DMS 273 (cell line): ENCODE measurements at regions not wholly inside any gene's neighbourhood (a gene's known extent, or its start where the extent isn't known, plus 50 kb on each side); places are given as distances from the start of the nearest gene placed in this dataset.

ENCODE experiments used
- DNase-seq: peaks from one replicate; lab custom pipeline; 2025; ENCODE audit not compliant: unreplicated experiment; lab: John Stamatoyannopoulos, UW

DNA sequence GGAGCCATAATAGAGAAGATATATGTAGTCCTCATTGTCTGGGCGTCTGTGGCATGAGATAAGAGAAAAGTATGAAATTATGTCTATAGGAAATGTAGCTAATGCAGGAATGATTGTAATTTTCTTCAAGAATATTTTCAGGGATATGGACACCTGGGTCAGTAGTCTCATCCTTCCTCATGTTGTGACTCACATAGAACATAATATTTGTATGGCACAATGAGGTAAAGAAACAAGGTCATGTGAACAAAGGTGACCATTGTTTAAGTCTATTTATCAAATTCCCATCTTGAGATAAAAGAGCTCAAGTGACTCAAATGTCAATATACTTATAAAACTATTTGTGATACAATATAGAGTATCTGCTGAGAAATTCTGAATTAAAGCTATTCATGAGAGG, 345.5 kb upstream of the ROBO1 start:
- no peak for DNase-seq

DNA sequence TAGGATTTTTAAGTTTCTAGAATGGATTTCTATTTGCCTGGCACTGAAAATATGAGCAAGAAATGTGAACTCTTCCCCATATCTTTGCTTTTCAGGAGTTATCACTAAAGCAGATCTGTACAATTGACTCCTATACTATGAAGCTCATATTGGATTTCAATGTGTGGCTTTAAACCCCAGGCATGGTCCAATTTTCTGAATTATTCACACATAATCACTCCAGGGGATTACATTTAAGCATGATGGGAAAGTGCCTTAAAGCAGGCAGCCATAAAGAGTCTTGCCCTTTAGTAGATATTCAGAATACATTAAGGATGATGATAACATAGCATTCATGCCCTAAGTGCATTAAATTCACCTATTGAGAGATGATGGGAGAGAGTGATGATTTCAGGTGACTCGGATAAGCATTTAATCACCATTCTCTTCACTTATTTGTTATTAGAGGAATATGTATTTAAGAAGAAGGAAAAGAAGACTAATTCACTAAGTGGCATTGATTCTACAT, 331.8 kb upstream of the ROBO1 start:
- no peak for DNase-seq

- no peak for DNase-seq
Measured at GRCh38 chr3:80097674-80098073, 329.9 kb upstream of the ROBO1 start.

DNA sequence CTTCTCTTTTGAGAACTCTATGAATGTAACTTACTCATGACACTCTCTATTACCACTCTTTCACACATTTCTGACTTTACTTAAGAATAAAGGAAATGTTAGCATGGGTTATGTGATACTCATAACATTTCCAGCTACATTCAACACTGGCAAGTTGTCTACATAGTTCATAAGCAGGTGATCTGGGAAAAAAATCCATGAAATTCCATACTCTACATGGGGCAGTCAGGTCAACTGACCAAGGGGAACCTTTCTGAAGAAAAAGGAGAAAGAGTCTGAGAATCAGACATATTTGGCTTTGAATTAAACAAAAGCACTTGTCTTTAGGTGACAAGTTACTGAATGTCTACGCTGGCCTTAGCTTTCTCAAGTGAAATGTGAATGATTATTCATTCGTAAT, 329.1 kb upstream of the ROBO1 start:
- DNase-seq: no peak

DNA sequence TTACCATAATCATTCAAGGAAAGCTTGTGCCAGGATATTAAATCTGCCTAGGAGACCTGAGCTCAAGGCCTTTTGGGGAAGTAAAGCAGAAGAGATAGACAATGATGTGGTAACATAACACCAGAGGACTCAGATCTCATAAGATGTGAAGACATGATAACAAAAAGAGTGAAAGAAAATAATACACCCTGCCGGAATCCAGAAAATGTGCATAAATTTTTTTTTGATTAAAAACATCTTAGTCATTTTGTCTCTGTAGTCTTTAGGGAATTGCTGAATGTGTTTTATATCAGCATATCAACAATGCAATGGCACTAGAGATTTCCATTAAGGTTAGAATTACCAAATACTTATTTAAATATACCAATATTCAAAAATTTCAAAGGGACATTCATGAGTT, 326.8 kb upstream of the ROBO1 start:
- DNase-seq: no peak

DNA sequence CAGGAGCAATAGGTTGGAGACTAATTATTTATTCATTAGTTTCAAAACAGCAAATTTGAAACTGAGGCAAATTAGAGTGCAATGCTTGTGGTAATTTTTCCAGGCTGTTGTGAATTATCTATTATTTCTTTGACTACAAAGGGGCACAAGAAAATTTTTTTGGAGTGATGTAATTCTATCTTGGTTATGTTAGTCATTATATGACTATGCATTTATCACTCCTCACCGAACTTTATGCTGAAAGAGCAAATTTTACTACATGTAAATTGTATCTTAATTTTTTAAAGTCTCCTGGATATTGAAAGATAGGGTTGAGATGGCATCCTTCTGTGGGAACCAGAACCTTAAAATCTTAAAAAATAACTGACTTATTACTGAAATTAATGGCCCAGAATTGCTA, 320.0 kb upstream of the ROBO1 start:
- no peak for DNase-seq

- no peak for DNase-seq
Measured at GRCh38 chr3:80086426-80086825, 318.6 kb upstream of the ROBO1 start.

GRCh38 chr3:80079886-80080285, 312.1 kb upstream of the ROBO1 start:
- DNase-seq: no peak

DNA sequence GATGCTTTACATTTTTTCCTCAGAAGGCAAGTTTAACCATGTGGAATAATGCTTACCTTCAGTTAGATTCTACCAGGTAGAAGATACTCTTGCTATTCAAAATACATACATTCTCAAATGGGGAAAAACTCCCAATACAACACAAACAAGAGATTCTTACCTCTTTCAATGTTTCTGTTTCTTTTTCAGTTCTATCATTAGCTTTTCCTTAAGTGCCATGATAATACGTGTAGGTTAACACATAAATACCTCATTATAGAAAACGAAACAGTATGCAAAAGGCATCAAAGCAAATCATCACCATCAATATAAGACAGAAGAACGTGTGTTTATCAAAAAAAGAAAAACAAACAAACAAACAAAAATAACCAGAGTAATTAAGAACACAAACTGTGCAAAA, 300.7 kb upstream of the ROBO1 start:
- no peak for DNase-seq

- no peak for DNase-seq
Measured at GRCh38 chr3:80063535-80063934, 295.7 kb upstream of the ROBO1 start.

- no peak for DNase-seq
Measured at GRCh38 chr3:80060664-80061063, 292.9 kb upstream of the ROBO1 start.

GRCh38 chr3:80055306-80055705, 287.5 kb upstream of the ROBO1 start:
- no peak for DNase-seq

DNA sequence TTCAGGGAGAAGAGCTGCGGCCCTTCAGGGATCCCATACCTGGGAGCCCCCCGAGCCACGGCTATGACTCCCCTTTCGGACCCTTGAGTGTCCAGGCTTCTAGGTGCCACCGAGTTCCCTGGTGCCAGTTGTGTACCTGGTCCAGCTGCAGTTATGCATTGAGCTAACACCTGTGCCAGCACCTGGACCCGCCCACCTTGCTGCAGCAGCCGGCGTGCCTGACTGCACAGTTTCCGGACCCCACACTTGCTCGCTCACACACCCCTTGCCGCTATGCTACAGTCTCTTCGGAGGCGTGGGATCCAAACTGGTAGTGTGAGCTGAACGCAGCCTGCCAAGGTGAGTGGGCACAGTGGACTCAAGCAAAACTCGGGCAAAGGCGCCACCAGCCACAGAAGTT, 284.5 kb upstream of the ROBO1 start:
- no peak for DNase-seq

- DNase-seq: no peak
Measured at GRCh38 chr3:80051602-80051962, 283.8 kb upstream of the ROBO1 start.

DNA sequence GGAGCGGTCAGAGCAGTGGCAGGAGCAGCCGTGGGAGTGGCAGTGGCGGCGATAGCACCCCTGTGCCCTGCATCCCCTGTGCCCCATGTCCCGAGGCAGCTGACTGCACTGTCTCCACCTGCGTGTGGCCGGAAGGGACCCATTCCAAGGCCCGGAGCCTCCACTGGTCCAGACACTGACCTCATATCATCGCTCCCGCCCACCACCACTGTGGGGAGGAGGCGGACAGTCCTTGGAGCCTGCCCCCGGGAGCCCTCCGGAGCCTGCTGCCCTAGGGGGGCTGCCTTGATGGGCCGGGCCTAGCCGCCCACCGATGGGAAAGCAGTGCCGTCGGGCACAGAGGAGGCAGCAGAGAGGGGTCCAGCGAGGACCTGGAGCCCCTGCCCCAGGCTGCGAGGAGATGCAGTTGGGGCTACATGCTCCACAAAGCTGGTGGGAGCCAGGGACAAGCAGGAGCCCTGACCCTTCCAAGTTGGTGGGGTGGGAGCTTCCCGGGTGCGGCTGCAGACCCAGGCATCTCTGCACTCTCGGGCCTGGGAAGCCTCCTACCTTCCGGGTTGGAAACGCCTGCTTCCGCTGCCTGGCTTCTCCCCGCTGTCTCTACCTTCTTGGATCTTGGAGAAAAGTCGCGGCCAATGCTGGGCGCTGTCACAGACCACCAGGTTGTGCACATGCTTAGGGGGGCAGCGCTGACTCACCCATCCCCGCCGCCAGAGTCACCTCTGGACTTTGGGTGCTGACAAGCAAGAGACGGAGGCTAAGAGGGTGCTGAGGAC, 283.2 kb upstream of the ROBO1 start:
- DNase-seq: no peak

GRCh38 chr3:80043226-80043625, 275.4 kb upstream of the ROBO1 start:
- no peak for DNase-seq

GRCh38 chr3:80040067-80040466, 272.3 kb upstream of the ROBO1 start:
- no peak for DNase-seq

DNA sequence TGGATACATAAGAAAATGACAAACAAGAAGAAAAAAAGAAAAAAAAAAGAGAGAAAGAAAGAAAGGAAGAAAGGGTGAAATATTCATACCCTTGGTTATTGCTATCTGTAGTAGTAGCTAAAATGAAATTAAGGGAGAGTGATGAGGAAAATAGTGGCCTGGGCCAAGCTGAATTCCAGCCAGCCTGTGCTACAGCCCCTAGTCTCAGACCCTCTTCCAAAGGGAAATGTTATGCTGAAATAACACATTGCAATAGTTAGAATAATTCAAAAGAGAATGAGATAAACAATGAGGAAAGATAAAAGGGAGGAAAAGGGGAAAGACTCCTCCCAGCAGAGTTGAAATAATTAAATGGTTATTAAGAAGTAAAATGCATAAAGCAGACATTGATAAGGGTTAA, 268.4 kb upstream of the ROBO1 start:
- DNase-seq: no peak

DNA sequence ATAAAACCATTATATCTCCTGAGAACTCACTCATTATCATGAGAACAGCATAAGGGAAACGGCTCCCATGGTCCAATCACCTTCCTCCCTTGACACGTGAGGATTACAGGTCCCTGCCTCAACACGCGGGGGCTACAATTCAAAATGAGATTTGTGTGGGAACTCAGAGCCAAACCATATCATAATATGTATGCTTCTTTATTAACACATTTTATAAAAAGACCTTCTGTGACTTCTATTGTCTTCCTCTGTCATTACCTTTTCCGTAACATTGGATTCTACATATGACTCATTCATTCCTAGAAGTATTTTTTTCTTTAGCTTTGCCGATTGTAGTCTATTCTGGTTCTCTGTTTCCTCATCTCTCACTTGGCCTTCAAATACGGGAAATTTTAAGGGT, 267.2 kb upstream of the ROBO1 start:
- DNase-seq: no peak

DNA sequence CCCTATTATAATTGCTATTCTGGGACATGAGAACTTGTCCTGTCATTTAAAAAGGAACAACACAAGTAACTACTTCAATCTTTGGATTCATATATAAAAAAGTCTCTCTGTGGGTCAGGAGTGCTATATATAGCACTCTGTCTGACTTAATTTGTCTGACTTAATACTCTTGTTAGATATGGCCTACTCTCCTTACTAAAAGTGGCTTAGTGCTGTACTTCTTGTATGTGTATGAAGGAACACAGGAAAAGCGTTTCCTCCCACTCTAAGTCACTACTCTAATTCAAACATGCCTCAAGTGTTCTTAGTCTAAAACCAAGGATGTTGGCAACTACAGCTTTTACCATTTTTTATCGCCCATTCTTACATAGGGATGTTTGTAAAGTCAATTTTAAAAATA, 255.2 kb upstream of the ROBO1 start:
- no peak for DNase-seq

DNA sequence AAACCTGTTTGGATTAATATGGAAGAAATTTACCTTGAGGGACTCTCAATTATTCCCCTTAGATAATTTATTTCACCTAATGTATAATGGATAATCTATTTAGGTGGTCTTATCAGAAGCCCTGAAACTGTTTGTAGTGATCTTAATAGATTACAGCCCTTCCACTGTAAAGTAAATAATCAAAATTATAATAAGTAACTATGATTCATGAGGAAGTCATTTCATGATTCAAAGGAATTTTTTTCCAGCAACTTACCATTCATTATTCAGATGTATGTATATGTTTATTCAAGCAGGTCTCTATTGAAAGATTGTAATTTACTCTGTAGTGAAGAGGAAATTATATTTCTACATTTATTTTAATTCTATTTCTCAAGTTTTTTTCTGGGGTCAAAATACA, 250.6 kb upstream of the ROBO1 start:
- DNase-seq: no peak

- no peak for DNase-seq
Measured at GRCh38 chr3:80017369-80017768, 249.6 kb upstream of the ROBO1 start.

DNA sequence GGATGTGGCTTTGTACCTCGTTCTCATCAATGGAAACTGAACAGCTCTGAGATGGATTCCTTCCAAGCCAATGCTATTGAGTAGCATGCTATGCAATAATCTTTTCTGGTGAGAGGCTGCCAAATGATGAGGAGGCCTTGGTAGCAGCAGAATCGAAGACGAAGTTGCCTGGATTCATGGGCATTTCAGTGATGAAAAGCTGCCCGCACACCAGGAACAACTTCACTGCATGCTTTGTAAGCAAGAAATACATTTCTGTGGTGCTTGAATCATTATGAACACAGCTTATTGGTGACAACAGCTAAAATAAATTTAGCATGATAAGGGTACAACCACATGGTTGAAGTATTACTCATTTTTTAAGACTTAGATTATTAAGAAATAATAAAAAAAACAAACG, 246.8 kb upstream of the ROBO1 start:
- no peak for DNase-seq
